CD14-positive monocyte (primary cell): ENCODE measurements at regions not wholly inside any gene's neighbourhood (a gene's known extent, or its start where the extent isn't known, plus 50 kb on each side); places are given as distances from the start of the nearest gene placed in this dataset.

Source experiments
- DNase-seq, 3 donors: peaks; one replicate each; pipeline ENCODE4 v3.0.0-alpha.2; 2011 to 2022
- H2AFZ ChIP-seq: 2 replicates; pipeline ENCODE4 v1.6.0; 2012; ENCODE audit warnings: mild to moderate bottlenecking, low read depth, low read length, inconsistent platforms; ENCODE audit not compliant: insufficient read depth, poor library complexity, severe bottlenecking
- H3K27ac ChIP-seq, 2 donors: 1 replicate in 1 of 2; 2 replicates in 1 of 2; pipeline ENCODE4 v1.5.1; 2012 to 2013; ENCODE audit warnings: low read length in 2 of 2, control low read depth in 1 of 2, inconsistent platforms in 1 of 2, low read depth in 1 of 2, mild to moderate bottlenecking in 1 of 2
- H3K27me3 ChIP-seq, 2 donors: one replicate each; pipeline versions ENCODE4 v1.6.0 to v1.6.1; 2011 to 2013; ENCODE audit warnings: low read length in 2 of 2; ENCODE audit not compliant: control insufficient read depth in 2 of 2, insufficient read depth in 2 of 2
- H3K36me3 ChIP-seq, 2 donors: replicated peaks in 1 of 2; 1 replicate in 1 of 2; 2 replicates in 1 of 2; pipeline versions ENCODE4 v1.5.1 to v1.6.1; 2012 to 2013; ENCODE audit warnings: low read length in 2 of 2, control low read depth in 1 of 2, inconsistent platforms in 1 of 2, mild to moderate bottlenecking in 1 of 2; ENCODE audit not compliant: insufficient read depth in 2 of 2, control insufficient read depth in 1 of 2
- H3K4me1 ChIP-seq, 2 donors: 1 replicate in 1 of 2; 2 replicates in 1 of 2; pipeline versions ENCODE4 v1.5.1 to v1.6.1; 2012 to 2013; ENCODE audit warnings: low read length in 2 of 2, control low read depth in 1 of 2, inconsistent platforms in 1 of 2, mild to moderate bottlenecking in 1 of 2, moderate library complexity in 1 of 2; ENCODE audit not compliant: insufficient read depth in 2 of 2, control insufficient read depth in 1 of 2
- H3K4me2 ChIP-seq: replicated peaks from 2 replicates; pipeline ENCODE3; 2012; ENCODE audit warnings: low read length, moderate library complexity, mild to moderate bottlenecking; ENCODE audit not compliant: poor library complexity, severe bottlenecking; ENCODE audit errors: extremely low read depth
- H3K4me3 ChIP-seq, 3 experiments: fragments of 200-600 bp in 1 of 3; sonication (generic) in 1 of 3; replicated peaks in 1 of 3; 1 replicate in 2 of 3; 2 replicates in 1 of 3; pipeline ENCODE4 v1.5.1; 2011 to 2013; ENCODE audit warnings: low read length in 3 of 3, mild to moderate bottlenecking in 3 of 3, control low read depth in 2 of 3, low read depth in 2 of 3, inconsistent platforms in 1 of 3, moderate library complexity in 1 of 3
- H3K79me2 ChIP-seq: 2 replicates; pipeline ENCODE4 v1.6.0; 2012; ENCODE audit warnings: mild to moderate bottlenecking, control low read depth, inconsistent platforms, low read length, moderate library complexity; ENCODE audit not compliant: insufficient read depth
- H3K9ac ChIP-seq: 2 replicates; pipeline ENCODE4 v1.6.0; 2017; ENCODE audit warnings: low read length, mild to moderate bottlenecking; ENCODE audit not compliant: insufficient read depth, poor library complexity, severe bottlenecking
- H3K9me3 ChIP-seq, 2 donors: replicated peaks in 1 of 2; 1 replicate in 1 of 2; 2 replicates in 1 of 2; pipeline versions ENCODE4 v1.5.1 to v1.6.1; 2012 to 2013; ENCODE audit warnings: low read length in 2 of 2, control low read depth in 1 of 2; ENCODE audit not compliant: control insufficient read depth in 1 of 2, insufficient read depth in 1 of 2
- H4K20me1 ChIP-seq: 2 replicates; pipeline ENCODE4 v1.6.0; 2012; ENCODE audit warnings: mild to moderate bottlenecking, low read length, control low read depth, moderate library complexity; ENCODE audit not compliant: insufficient read depth
- H3K27ac Mint-ChIP-seq, 7 donors: one replicate each; pipeline ENCODE4 v1.8.0; 2020; ENCODE audit warnings: mild to moderate bottlenecking in 7 of 7, mixed read lengths in 7 of 7, moderate library complexity in 6 of 7, inconsistent platforms in 2 of 7
- H3K27me3 Mint-ChIP-seq, 3 donors: one replicate each; pipeline ENCODE4 v1.8.0; 2021 to 2022; ENCODE audit warnings: low read depth in 3 of 3, mild to moderate bottlenecking in 3 of 3, mixed read lengths in 3 of 3, moderate library complexity in 3 of 3, inconsistent platforms in 1 of 3
- H3K36me3 Mint-ChIP-seq, 2 donors: one replicate each; pipeline ENCODE4 v1.8.0; 2020; ENCODE audit warnings: mixed read lengths in 2 of 2, inconsistent platforms in 1 of 2, mild to moderate bottlenecking in 1 of 2
- H3K4me1 Mint-ChIP-seq: one replicate; pipeline ENCODE4 v1.8.0; 2020; ENCODE audit warnings: mild to moderate bottlenecking, mixed read lengths
- H3K4me3 Mint-ChIP-seq, 2 donors: one replicate each; pipeline ENCODE4 v1.8.0; 2020; ENCODE audit warnings: mild to moderate bottlenecking in 2 of 2, mixed read lengths in 2 of 2, moderate library complexity in 1 of 2
- H3K9me3 Mint-ChIP-seq, 7 donors: one replicate each; pipeline ENCODE4 v1.8.0; 2020 to 2022; ENCODE audit warnings: mixed read lengths in 7 of 7, mild to moderate bottlenecking in 6 of 7, moderate library complexity in 6 of 7, inconsistent platforms in 2 of 7
- CTCF ChIP-seq: fragments of 200-600 bp; IDR thresholded peaks from one replicate; pipeline ENCODE4 v1.8.0; 2022; ENCODE audit warnings: antibody characterized with exemption, mild to moderate bottlenecking
- WGBS: methylation state at CpG from one replicate; pipeline ENCODE4 v1.1.5; 2013; ENCODE audit warnings: missing lambda C conversion rate; ENCODE audit not compliant: insufficient coverage; 5-methylcytosine and 5-hydroxymethylcytosine counted together
- intact Hi-C, 2 donors: fragments of 100-400 bp; cut with micrococcal nuclease; formaldehyde crosslinking; loops; one replicate each; pipeline versions ENCODE4 v1.15.0 to v1.15.1; 2023

GRCh38 chr6:150799276-150799805 lies 66.2 kb upstream of the MTHFD1L start:
- peaks cover 10% of the 10 kb centered on the region for H3K4me1 Mint-ChIP-seq
- no peak for DNase-seq
- 94% methylated on average over 2 of the region's 4 CpGs for WGBS

GRCh38 chr6:150800674-150801314 lies 64.7 kb upstream of the MTHFD1L start:
- no peaks in the 10 kb centered on the region for H3K4me1 ChIP-seq
- H4K20me1 ChIP-seq: no peaks in the 10 kb centered on the region
- H3K9me3 Mint-ChIP-seq: peaks cover 0 to 5% (median 0%) of the 10 kb centered on the region in 7 donors
- no peaks in the 10 kb centered on the region for H3K9me3 ChIP-seq
- no peak overlapping the region for H3K27ac ChIP-seq
- no peak overlapping the region for H2AFZ ChIP-seq
- H3K9ac ChIP-seq: no peak overlapping the region
- H3K27ac Mint-ChIP-seq: no peak overlapping the region
- H3K4me3 Mint-ChIP-seq: no peak overlapping the region
- peaks cover 8 to 16% (median 10%) of the 10 kb centered on the region in 3 donors for H3K27me3 Mint-ChIP-seq
- H3K4me1 Mint-ChIP-seq: peaks cover 10% of the 10 kb centered on the region
- H3K36me3 ChIP-seq: no peaks in the 10 kb centered on the region
- H3K4me2 ChIP-seq: no peak overlapping the region
- 79% methylated on average over 5 of the region's 8 CpGs for WGBS
- no peaks in the 10 kb centered on the region for H3K36me3 Mint-ChIP-seq
- no peak for TF ChIP-seq CTCF
- no peak overlapping the region for H3K4me3 ChIP-seq
- H3K79me2 ChIP-seq: no peaks in the 10 kb centered on the region
- intact Hi-C loops: no loop called here
- no peaks in the 10 kb centered on the region for H3K27me3 ChIP-seq
- DNase-seq: no peak

More at GRCh38 chr6:150799276-150799805, 66.2 kb upstream of the MTHFD1L start:
- no peaks in the 10 kb centered on the region for H4K20me1 ChIP-seq
- H3K4me3 ChIP-seq: no peak overlapping the region
- intact Hi-C loops: no loop called here
- H2AFZ ChIP-seq: no peak overlapping the region
- Mint-ChIP-seq H3K27ac (no peak overlapping the region), H3K27me3 (peaks cover 8 to 16% (median 10%) of the 10 kb centered on the region in 3 donors), H3K4me3 (no peak overlapping the region), H3K9me3 (peaks cover 0 to 5% (median 0%) of the 10 kb centered on the region in 7 donors), H3K36me3 (no peaks in the 10 kb centered on the region)
- H3K4me2 ChIP-seq: no peak overlapping the region
- no peak for TF ChIP-seq CTCF
- no peaks in the 10 kb centered on the region for H3K36me3 ChIP-seq
- no peak overlapping the region for H3K27ac ChIP-seq
- H3K27me3 ChIP-seq: no peaks in the 10 kb centered on the region
- no peaks in the 10 kb centered on the region for H3K79me2 ChIP-seq
- H3K9me3 ChIP-seq: no peaks in the 10 kb centered on the region
- no peaks in the 10 kb centered on the region for H3K4me1 ChIP-seq
- H3K9ac ChIP-seq: no peak overlapping the region
